H1 (cell line): ENCODE measurements at regions not wholly inside any gene's neighbourhood (a gene's known extent, or its start where the extent isn't known, plus 50 kb on each side); places are given as distances from the start of the nearest gene placed in this dataset.

Source experiments
- CHD7 ChIP-seq: fragments of 300-600 bp; sonication (generic); IDR thresholded peaks from 2 replicates; pipeline ENCODE4 v1.7.1; 2012; ENCODE audit warnings: low read length, moderate library complexity, mild to moderate bottlenecking, inconsistent platforms; ENCODE audit not compliant: insufficient replicate concordance
- CTCF ChIP-seq, 3 experiments: IDR thresholded peaks; 1 replicate in 2 of 3; 2 replicates in 1 of 3; pipeline versions ENCODE4 v1.5.1 to v1.6.1; 2011; ENCODE audit warnings: low read length in 3 of 3, mild to moderate bottlenecking in 3 of 3, inconsistent platforms in 2 of 3, low read depth in 1 of 3, moderate library complexity in 1 of 3; ENCODE audit not compliant: insufficient read depth in 1 of 3; ENCODE audit errors: control extremely low read depth in 1 of 3
- GABPA ChIP-seq: IDR thresholded peaks from 2 replicates; pipeline ENCODE4 v1.6.1; 2011; ENCODE audit warnings: mild to moderate bottlenecking, low read length, moderate library complexity, borderline replicate concordance; ENCODE audit not compliant: insufficient read depth
- NRF1 ChIP-seq: IDR thresholded peaks from 2 replicates; pipeline ENCODE4 v1.6.1; 2011; ENCODE audit warnings: mild to moderate bottlenecking, low read depth, low read length, improper control_type of control experiment
- POLR2AphosphoS5 ChIP-seq: IDR thresholded peaks from 2 replicates; pipeline ENCODE4 v1.6.1; 2011; ENCODE audit warnings: low read depth, low read length
- SAP30 ChIP-seq: fragments of 300-600 bp; sonication (generic); IDR thresholded peaks from 2 replicates; pipeline ENCODE4 v1.7.1; 2012; ENCODE audit warnings: low read length, moderate library complexity, mild to moderate bottlenecking, inconsistent platforms; ENCODE audit not compliant: insufficient read depth, insufficient replicate concordance
- SP4 ChIP-seq: IDR thresholded peaks from 2 replicates; pipeline ENCODE4 v1.6.1; 2012; ENCODE audit warnings: low read length, inconsistent platforms

- TF ChIP-seq CHD7 (no peak), POLR2AphosphoS5 (no peak), SAP30 (no peak), CTCF (IDR thresholded peaks at IDR 0.05; ENCODE audit: control extremely low read depth in 1 of 3, insufficient read depth in 1 of 3, low read depth in 1 of 3, low read length in 3 of 3) (no peak), SP4 (no peak), NRF1 (no peak), GABPA (no peak)
These were observed 97.5 kb upstream of the CD82 start (continued) for GRCh38 chr11:44467931-44468330.
